DOHH2 (cell line): ENCODE measurements at regions not wholly inside any gene's neighbourhood (a gene's known extent, or its start where the extent isn't known, plus 50 kb on each side); places are given as distances from the start of the nearest gene placed in this dataset.

Experiments
- H3F3A ChIP-seq: fragments of 200-600 bp; sonication (generic), shearing (Covaris generic); 2 replicates; pipeline ENCODE4 v1.6.0; 2016; ENCODE audit warnings: antibody characterized with exemption, mild to moderate bottlenecking; ENCODE audit not compliant: control insufficient read depth, insufficient read depth
- H3K27ac ChIP-seq: fragments of 200-600 bp; sonication (generic); 2 replicates; pipeline ENCODE4 v1.5.1; 2014; ENCODE audit warnings: low read depth, mild to moderate bottlenecking, low read length, moderate library complexity
- H3K27me3 ChIP-seq: fragments of 200-600 bp; sonication (generic); 2 replicates; pipeline ENCODE4 v1.6.1; 2014; ENCODE audit warnings: mild to moderate bottlenecking, low read length, mixed read lengths; ENCODE audit not compliant: control insufficient read depth
- H3K36me3 ChIP-seq: fragments of 200-600 bp; sonication (generic); 2 replicates; pipeline ENCODE4 v1.6.1; 2014; ENCODE audit warnings: mild to moderate bottlenecking, low read length, moderate library complexity, mixed read lengths; ENCODE audit not compliant: control insufficient read depth
- H3K4me1 ChIP-seq: fragments of 200-600 bp; sonication (generic); 2 replicates; pipeline ENCODE4 v1.6.1; 2014; ENCODE audit warnings: mild to moderate bottlenecking, low read length, mixed read lengths; ENCODE audit not compliant: control insufficient read depth
- H3K4me2 ChIP-seq: fragments of 200-600 bp; sonication (generic); 2 replicates; pipeline ENCODE4 v1.6.0; 2014; ENCODE audit warnings: mild to moderate bottlenecking, low read length, moderate library complexity
- H3K4me3 ChIP-seq: fragments of 200-600 bp; sonication (generic); 2 replicates; pipeline ENCODE4 v1.5.1; 2014; ENCODE audit warnings: mild to moderate bottlenecking, low read length, mixed read lengths
- H3K79me2 ChIP-seq: fragments of 200-600 bp; sonication (generic); 2 replicates; pipeline ENCODE4 v1.6.1; 2014; ENCODE audit warnings: mild to moderate bottlenecking, low read length, mixed read lengths; ENCODE audit not compliant: control insufficient read depth
- H3K9me2 ChIP-seq: fragments of 200-600 bp; sonication (generic); replicated peaks from 2 replicates; pipeline ENCODE4 v1.6.1; 2014; ENCODE audit warnings: mild to moderate bottlenecking, low read length, mixed read lengths; ENCODE audit not compliant: control insufficient read depth
- H3K9me3 ChIP-seq: fragments of 200-600 bp; sonication (generic); 2 replicates; pipeline ENCODE4 v1.6.1; 2014; ENCODE audit warnings: antibody characterized with exemption, low read length, mixed read lengths; ENCODE audit not compliant: control insufficient read depth, insufficient read depth
- H4K20me1 ChIP-seq: fragments of 200-600 bp; sonication (generic); 2 replicates; pipeline ENCODE4 v1.6.0; 2014; ENCODE audit warnings: low read depth, mild to moderate bottlenecking, antibody characterized with exemption, low read length, moderate library complexity; ENCODE audit not compliant: control insufficient read depth, insufficient read depth
- CTCF ChIP-seq: fragments of 200-600 bp; sonication (generic); IDR thresholded peaks from one replicate; pipeline ENCODE4 v1.5.1; 2014; ENCODE audit warnings: antibody characterized with exemption, mild to moderate bottlenecking, low read depth, low read length; ENCODE audit not compliant: poor library complexity, severe bottlenecking
- EZH2phosphoT487 ChIP-seq: fragments of 200-600 bp; sonication (generic); IDR thresholded peaks from 2 replicates; pipeline ENCODE4 v1.6.1; 2017; ENCODE audit warnings: borderline replicate concordance, mild to moderate bottlenecking, antibody characterized with exemption, low read length, moderate library complexity, mixed read lengths

GRCh38 chr6:111989743-111990142 is 64.2 kb upstream of the CCN6 start:
- TF ChIP-seq EZH2phosphoT487 (no peak), CTCF (no peak)
- Histone ChIP-seq H3F3A (no peaks in the 10 kb centered on the region), H3K4me1 (peaks cover 6% of the 10 kb centered on the region; the same call in 1 of the 2 replicates), H3K4me3 (no peak overlapping the region), H4K20me1 (no peaks in the 10 kb centered on the region), H3K27ac (no peak overlapping the region), H3K4me2 (no peak overlapping the region), H3K9me3 (no peaks in the 10 kb centered on the region), H3K9me2 (no peaks in the 10 kb centered on the region), H3K27me3 (peaks cover 47% of the 10 kb centered on the region), H3K79me2 (no peaks in the 10 kb centered on the region), H3K36me3 (no peaks in the 10 kb centered on the region)

GRCh38 chr6:111990214-111990613 is 63.7 kb upstream of the CCN6 start:
- Histone ChIP-seq H3K4me3 (no peak overlapping the region), H3K4me1 (peaks cover 6% of the 10 kb centered on the region; the same call in 1 of the 2 replicates), H4K20me1 (no peaks in the 10 kb centered on the region), H3K9me2 (no peaks in the 10 kb centered on the region), H3K27me3 (peaks cover 48% of the 10 kb centered on the region), H3K27ac (no peak overlapping the region), H3K36me3 (no peaks in the 10 kb centered on the region), H3K9me3 (no peaks in the 10 kb centered on the region), H3K4me2 (no peak overlapping the region), H3K79me2 (no peaks in the 10 kb centered on the region), H3F3A (no peaks in the 10 kb centered on the region)
- TF ChIP-seq CTCF (no peak), EZH2phosphoT487 (no peak)

- Histone ChIP-seq H3K9me2 (no peaks in the 10 kb centered on the region), H3K4me1 (peaks cover 8% of the 10 kb centered on the region; the same call in 1 of the 2 replicates), H3K79me2 (no peaks in the 10 kb centered on the region), H4K20me1 (no peaks in the 10 kb centered on the region), H3K27me3 (peaks cover 35% of the 10 kb centered on the region), H3K36me3 (no peaks in the 10 kb centered on the region), H3K4me3 (no peak overlapping the region), H3K4me2 (no peak overlapping the region), H3K27ac (no peak overlapping the region), H3F3A (no peaks in the 10 kb centered on the region), H3K9me3 (no peaks in the 10 kb centered on the region)
- TF ChIP-seq EZH2phosphoT487 (no peak), CTCF (no peak)
Measured at GRCh38 chr6:111992851-111993250, 61.1 kb upstream of the CCN6 start.
